Retinal pigment epithelial cell (primary cell): ENCODE measurements at regions not wholly inside any gene's neighbourhood (a gene's known extent, or its start where the extent isn't known, plus 50 kb on each side); places are given as distances from the start of the nearest gene placed in this dataset.

Experiments used
- DNase-seq: peaks from one replicate; pipeline ENCODE4 v3.0.0-alpha.2; 2010; ENCODE audit warnings: low read depth
- H3K4me3 ChIP-seq: 2 replicates; pipeline ENCODE4 v1.5.1; 2011; ENCODE audit warnings: mild to moderate bottlenecking, low read length, control low read depth, moderate library complexity
- TF ChIP-seq, protein P1 (sequence below): conservative IDR thresholded peaks from 2 replicates; pipeline ENCODE4 v1.5.1; 2011; ENCODE audit warnings: low read depth, low read length, control low read depth, inconsistent platforms

DNA sequence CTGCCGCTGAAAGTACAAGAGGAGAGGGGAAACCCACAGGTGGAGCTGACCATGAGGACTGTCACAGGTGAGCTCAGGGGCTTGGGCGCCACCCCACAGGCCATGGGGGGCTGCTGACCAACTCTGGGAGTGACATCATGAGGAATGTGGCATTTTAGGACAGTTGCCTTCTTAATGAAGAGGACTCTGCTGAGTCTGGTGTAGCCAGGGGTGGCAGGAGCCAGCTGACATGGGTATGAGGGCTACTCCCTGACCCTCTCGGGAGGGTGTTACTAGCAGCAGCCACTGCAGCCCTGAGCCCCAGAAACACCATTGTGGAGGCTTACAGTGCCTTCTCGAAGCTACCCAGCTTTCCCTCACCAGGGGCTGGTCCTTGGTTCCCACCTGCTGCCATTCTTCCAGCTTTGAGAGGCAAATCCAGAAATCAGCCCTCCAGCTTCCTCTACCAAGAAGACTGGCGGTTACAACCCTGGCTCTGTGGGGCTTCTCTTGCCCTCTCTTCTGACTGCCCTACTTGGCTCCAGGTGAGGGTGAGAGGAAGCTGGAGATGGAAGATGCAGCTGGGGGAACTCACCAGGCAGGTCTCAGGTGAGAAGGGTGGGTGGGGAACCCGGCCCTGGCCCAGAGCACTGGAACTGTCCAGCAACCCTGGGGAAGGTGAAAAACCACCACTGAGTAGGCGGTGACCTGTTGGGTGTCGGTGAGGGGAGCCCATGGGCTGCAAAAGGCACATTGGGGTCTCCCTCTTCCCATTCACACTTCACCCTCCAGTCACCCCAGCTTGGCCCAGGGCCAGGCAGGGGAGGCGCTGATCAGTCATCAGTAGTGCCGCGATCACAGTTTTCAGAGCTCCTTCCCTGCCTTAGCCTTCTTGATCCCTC, 98.5 kb downstream of the MCFD2 start:
- no peak overlapping the region for H3K4me3 ChIP-seq
- TF ChIP-seq, protein P1, sequence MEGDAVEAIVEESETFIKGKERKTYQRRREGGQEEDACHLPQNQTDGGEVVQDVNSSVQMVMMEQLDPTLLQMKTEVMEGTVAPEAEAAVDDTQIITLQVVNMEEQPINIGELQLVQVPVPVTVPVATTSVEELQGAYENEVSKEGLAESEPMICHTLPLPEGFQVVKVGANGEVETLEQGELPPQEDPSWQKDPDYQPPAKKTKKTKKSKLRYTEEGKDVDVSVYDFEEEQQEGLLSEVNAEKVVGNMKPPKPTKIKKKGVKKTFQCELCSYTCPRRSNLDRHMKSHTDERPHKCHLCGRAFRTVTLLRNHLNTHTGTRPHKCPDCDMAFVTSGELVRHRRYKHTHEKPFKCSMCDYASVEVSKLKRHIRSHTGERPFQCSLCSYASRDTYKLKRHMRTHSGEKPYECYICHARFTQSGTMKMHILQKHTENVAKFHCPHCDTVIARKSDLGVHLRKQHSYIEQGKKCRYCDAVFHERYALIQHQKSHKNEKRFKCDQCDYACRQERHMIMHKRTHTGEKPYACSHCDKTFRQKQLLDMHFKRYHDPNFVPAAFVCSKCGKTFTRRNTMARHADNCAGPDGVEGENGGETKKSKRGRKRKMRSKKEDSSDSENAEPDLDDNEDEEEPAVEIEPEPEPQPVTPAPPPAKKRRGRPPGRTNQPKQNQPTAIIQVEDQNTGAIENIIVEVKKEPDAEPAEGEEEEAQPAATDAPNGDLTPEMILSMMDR, result no peak
- no peak for DNase-seq

DNA sequence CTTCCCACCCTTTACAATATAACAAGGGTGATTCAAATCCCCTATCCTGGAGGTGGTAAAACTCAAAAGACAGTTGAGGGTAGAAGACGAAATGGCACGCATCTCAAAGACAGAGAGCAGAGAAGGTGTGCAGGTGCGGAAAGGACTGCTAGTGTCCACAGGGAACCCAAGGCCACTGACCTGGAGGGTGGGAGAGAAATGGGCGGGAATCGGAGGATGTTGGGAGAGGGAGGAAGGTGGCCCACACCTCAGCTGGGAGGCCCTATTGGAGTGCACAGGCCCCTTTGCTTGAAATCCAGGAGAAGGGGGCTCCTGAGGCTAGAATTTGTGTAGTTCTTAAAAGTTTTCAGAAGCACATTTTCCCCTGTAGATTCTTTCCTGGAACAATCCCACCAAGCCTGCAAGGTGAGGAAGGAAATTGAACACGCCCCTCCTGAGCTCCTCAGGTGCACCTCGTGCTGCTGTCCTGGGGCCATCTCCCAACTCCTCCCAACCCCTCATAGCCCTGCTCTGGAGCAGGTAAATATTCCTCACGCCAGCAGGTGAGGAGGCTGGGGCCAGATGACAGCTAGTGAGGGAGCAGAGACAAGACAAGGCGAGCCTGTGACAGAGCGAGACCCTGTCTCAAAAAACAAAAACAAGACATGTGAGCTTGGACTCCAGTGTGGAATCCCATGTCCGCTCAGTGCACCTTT, 99.3 kb downstream of the MCFD2 start:
- TF ChIP-seq, protein P1, result no peak

DNA sequence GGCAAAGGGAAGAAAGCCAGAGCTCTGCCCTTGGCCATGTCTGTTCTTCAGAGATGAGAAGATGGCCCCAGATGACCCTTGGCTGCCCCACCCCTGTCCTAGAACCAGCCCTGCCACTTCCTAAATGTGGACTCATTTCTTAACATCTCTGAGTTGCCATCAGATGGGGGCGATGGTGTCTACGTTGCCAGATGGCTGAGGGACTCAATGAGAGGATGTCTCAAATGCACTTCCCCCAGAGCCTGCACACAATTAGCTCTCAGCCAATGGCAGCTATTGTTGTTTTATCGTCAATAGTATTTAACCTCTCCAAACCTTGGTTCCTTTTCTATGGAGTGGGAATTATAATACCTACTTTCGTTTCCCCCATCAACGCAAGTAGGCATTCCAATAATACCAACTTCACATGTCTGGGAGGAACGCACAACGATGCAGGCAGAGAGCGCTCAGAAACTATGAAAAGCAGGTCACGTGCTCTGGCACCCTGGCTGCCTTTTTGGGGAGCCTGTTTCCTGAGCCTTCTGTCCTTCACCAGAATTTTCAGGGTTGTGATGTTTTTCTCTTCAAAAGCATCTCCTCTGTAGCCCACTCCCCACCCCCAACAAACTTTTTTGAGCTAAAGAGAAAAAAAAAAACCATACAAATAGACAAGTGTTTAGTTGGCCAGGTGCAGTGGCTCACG, 100.3 kb downstream of the MCFD2 start:
- TF ChIP-seq, protein P1, result no peak
- H3K4me3 ChIP-seq, result no peak overlapping the region
- DNase-seq, result no peak

More for the DNA sequence above, 99.3 kb downstream of the MCFD2 start:
- no peak overlapping the region for H3K4me3 ChIP-seq
- DNase-seq, result no peak

DNA sequence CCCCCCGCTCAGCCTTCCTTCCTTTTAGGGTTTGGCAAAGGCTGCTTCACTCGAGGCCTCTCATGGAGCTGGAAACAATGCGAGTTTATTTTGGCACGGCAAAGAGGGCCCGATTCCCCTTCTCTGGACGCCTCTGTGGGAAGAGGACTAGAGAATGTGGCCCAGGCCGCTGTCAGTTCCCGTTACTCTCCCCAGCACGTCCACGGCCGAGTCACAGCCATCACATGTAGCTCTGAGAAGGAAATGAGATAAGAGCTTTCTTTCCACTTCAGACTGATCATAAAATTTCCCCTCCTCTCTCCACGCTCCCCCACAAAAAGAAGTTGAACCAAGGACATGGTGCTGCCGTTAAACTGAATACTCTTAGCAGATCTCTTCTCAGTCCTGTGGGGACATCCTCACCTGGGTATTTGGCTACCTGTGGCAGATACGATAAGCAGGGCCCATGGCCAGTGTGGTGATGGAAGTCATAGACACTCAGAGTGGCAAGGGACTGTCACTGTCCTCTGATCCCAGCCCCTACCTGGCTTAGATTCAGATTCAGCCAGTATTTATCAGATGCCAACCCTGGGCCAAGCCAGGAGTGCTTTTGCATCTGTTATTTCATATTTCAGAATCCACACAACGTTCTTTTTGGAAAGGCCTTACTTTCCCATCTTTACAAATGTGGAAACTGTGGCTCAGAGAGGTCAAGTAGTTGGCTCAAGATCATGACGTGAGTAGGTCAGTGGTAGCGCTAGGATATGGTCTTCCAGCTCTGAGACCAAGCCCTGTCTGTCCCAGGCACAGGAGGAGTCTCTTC, 101.2 kb downstream of the MCFD2 start:
- no peak overlapping the region for H3K4me3 ChIP-seq
- no peak for DNase-seq
- TF ChIP-seq, protein P1, result no peak

DNA sequence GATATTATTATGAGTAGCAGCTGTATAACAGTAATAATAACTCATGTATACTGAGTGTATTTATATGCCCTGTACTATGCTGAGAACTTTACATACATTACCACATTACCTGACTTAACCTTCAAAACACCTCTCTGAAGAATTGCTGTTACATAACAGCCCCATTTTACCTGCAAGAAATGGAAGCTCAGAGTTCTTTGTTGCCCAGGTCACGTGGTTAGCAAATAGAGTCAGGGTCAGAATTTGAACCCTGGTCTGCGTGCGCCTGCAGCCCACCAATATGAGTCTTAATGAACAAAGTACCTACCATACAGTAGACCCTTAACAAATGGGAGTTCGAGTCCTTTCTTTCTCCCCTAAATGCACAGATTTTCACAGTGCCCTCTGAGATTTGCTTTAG, 101.9 kb downstream of the MCFD2 start:
- TF ChIP-seq, protein P1, result no peak
- no peak for DNase-seq
- no peak overlapping the region for H3K4me3 ChIP-seq

DNA sequence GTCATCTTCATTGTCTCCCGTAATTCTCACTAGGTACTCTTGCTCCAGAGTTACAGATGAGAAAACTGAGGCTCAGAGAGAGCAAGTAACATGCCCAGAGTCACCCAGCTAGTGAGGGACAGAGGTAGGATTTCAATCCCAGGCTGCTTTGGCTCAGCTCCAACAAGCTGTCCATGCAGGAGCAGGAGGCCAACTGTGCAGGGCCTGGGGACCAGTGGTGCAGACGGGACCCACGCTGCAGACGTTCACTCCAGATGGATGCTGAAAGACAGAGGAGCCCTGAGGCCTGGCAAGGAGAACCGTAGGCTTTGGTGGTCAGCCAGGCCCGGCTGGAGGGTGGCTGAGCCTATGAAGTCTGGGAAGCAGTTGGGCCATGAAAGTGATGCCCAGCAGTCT, 102.6 kb downstream of the MCFD2 start:
- TF ChIP-seq, protein P1, result no peak
- no peak for DNase-seq
- H3K4me3 ChIP-seq, result no peak overlapping the region
